ENCODE measurements at regions not wholly inside any gene's neighbourhood (a gene's known extent, or its start where the extent isn't known, plus 50 kb on each side); places are given as distances from the start of the nearest gene placed in this dataset.

GRCh38 chr2:201962774-201963562 is 70.7 kb upstream of the FZD7 start:
- DNase-seq, result no peak
- H3K27me3 ChIP-seq (ENCODE audit: control insufficient read depth, insufficient read depth, low read length), result no peaks in the 10 kb centered on the region
- H3K4me3 ChIP-seq (ENCODE audit: insufficient read depth, low read depth, low read length), result no peak overlapping the region
- no peaks in the 10 kb centered on the region; the same call in 1 of the 2 replicates for H3K36me3 ChIP-seq (replicated peaks; ENCODE audit: control insufficient read depth, insufficient read depth, low read length)

DNA sequence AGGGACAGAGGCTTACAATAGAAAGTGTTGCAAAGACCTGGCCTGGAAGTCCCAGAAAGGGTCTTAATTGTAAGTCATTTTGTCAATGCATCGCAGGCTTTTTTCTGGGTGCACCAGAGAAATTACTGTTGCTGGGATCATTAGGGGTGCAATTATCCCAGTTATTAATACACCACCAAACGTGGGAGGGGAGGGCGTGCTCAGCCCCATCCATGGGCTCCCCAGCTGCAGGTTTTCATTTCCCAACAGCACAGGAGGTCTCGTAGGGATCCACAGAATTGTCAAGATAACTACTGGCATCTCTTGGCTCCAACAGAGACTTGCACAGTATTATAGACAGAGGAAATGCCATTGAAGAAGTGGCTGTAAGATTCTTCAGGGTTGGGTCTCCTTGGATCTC is 69.6 kb upstream of the FZD7 start:
- Histone ChIP-seq H3K36me3 (replicated peaks; ENCODE audit: control insufficient read depth, insufficient read depth, low read length) (no peaks in the 10 kb centered on the region; the same call in 1 of the 2 replicates), H3K4me3 (ENCODE audit: insufficient read depth, low read depth, low read length) (no peak overlapping the region), H3K27me3 (ENCODE audit: control insufficient read depth, insufficient read depth, low read length) (no peaks in the 10 kb centered on the region)
- DNase-seq, result no peak

DNA sequence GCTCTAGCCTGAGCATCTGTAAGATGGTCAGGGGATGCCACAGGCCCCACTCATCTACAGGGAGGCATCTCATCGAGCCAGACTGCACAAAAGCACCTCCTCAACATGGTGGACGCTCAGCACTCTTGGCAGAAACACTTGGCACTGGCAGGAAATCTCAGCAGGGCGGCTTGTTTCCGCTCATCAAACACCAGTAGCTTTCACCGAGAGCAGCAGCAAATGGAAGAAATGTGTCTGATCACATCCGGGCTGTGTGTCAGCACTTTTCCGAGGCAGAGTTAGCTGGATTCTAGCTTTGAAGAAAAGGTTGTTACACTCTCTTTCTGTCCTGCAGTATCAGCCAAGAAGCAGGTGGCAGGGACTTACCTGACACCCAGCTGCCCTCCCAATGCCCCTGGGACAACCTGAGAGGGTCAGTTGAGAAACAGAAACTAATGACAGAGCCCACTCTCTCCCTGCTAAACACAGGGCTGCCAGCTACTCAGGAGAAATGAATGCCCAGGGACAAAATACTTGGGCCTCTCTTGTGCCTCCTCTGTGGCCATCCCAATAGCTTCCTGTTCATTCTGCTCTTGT is 68.9 kb upstream of the FZD7 start:
- H3K4me3 ChIP-seq (ENCODE audit: insufficient read depth, low read depth, low read length), result no peak overlapping the region
- no peaks in the 10 kb centered on the region; the same call in 1 of the 2 replicates for H3K36me3 ChIP-seq (replicated peaks; ENCODE audit: control insufficient read depth, insufficient read depth, low read length)
- no peaks in the 10 kb centered on the region for H3K27me3 ChIP-seq (ENCODE audit: control insufficient read depth, insufficient read depth, low read length)
- DNase-seq, result no peak

GRCh38 chr2:201965550-201965949 is 68.1 kb upstream of the FZD7 start:
- DNase-seq, result no peak
- Histone ChIP-seq H3K27me3 (ENCODE audit: control insufficient read depth, insufficient read depth, low read length) (no peaks in the 10 kb centered on the region), H3K36me3 (replicated peaks; ENCODE audit: control insufficient read depth, insufficient read depth, low read length) (no peaks in the 10 kb centered on the region; the same call in 1 of the 2 replicates), H3K4me3 (ENCODE audit: insufficient read depth, low read depth, low read length) (no peak overlapping the region)

- no peaks in the 10 kb centered on the region; the same call in 1 of the 2 replicates for H3K36me3 ChIP-seq (replicated peaks; ENCODE audit: control insufficient read depth, insufficient read depth, low read length)
- no peaks in the 10 kb centered on the region for H3K27me3 ChIP-seq (ENCODE audit: control insufficient read depth, insufficient read depth, low read length)
- no peak for DNase-seq
These were observed 66.8 kb upstream of the FZD7 start for GRCh38 chr2:201966691-201967438.

GRCh38 chr2:201968050-201968449 is 65.6 kb upstream of the FZD7 start:
- Histone ChIP-seq H3K27me3 (ENCODE audit: control insufficient read depth, insufficient read depth, low read length) (no peaks in the 10 kb centered on the region), H3K4me3 (ENCODE audit: insufficient read depth, low read depth, low read length) (no peak overlapping the region), H3K36me3 (replicated peaks; ENCODE audit: control insufficient read depth, insufficient read depth, low read length) (no peaks in the 10 kb centered on the region; the same call in 1 of the 2 replicates)
- DNase-seq, result no peak

More at GRCh38 chr2:201966691-201967438, 66.8 kb upstream of the FZD7 start:
- no peak overlapping the region for H3K4me3 ChIP-seq (ENCODE audit: insufficient read depth, low read depth, low read length)

GRCh38 chr2:201968476-201968875 is 65.2 kb upstream of the FZD7 start:
- no peak for DNase-seq
- no peaks in the 10 kb centered on the region; the same call in 1 of the 2 replicates for H3K36me3 ChIP-seq (replicated peaks; ENCODE audit: control insufficient read depth, insufficient read depth, low read length)
- no peak overlapping the region for H3K4me3 ChIP-seq (ENCODE audit: insufficient read depth, low read depth, low read length)
- H3K27me3 ChIP-seq (ENCODE audit: control insufficient read depth, insufficient read depth, low read length), result no peaks in the 10 kb centered on the region

DNA sequence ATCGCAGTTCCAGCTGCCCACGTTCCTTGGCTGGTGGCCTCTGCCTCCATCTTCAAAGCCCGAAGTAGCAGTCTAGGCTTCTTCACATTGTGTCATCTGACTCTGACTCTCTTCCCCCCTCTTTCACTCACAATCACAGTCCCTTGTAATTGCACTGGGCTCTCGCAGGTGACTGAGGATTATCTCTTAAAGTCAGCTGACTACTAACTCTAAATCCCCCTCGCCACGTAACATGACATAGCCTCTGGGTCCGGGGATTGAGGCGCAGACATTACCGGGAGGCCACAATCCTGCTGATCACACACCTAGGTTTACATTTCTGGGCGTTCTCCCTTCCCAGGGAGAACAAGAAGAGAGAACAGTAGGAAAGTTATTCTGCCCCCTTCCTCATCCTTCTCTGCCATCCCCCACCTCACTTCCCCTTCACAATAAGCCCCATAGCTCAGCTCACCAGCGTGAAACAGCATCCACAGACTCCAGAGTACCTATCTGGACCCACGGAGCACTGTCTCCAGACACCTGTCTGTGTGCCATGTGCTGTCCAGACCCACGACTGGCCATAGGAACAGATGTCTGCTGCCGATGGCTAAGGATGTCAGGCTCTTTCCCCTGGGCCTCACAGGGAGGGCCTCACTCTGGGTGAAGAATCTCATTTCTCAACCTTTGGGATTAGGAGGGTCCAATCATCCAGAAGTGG is 64.3 kb upstream of the FZD7 start:
- Histone ChIP-seq H3K4me3 (ENCODE audit: insufficient read depth, low read depth, low read length) (no peak overlapping the region), H3K36me3 (replicated peaks; ENCODE audit: control insufficient read depth, insufficient read depth, low read length) (no peaks in the 10 kb centered on the region; the same call in 1 of the 2 replicates), H3K27me3 (ENCODE audit: control insufficient read depth, insufficient read depth, low read length) (no peaks in the 10 kb centered on the region)
- no peak for DNase-seq

DNA sequence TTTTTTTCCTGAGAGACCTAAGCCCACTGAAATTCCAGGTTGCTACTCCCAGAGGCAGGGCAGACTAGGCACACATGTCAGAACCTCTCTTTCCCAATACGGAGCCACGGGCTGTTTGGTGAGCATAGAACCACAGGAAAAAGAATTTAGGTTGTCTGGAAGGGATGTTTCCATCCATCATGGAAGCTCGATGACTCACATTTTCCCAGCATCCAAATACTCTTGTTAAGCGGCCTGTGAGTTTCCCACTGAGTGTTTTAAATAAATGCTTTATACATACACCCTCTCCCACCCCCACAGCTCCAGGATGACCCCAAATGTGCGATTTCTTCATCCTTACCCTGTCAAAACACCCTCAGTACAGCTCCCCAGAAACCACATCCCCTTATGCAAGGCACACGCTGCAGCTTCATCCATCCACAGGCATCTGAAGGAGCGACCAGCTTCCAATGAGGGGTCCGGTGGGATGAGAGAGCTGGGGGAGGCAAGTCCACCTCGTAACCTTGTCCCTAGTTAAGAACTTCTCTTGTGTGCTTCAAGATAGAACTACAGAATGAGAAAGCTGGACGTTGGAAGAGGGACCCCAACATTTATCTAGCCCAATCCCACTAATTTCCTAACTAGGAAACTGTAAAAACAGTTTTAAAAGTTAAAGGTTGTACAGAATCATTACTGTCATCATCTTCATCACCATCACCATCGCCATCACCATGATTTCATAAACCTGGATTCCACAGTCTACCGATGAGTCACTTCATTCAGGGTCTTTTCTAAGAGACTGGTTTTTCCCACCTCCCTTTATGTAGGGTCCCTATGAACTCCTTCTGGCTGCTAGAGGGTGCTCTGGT is 63.5 kb upstream of the FZD7 start:
- no peak for DNase-seq
- Histone ChIP-seq H3K27me3 (ENCODE audit: control insufficient read depth, insufficient read depth, low read length) (no peaks in the 10 kb centered on the region), H3K4me3 (ENCODE audit: insufficient read depth, low read depth, low read length) (no peak overlapping the region), H3K36me3 (replicated peaks; ENCODE audit: control insufficient read depth, insufficient read depth, low read length) (no peaks in the 10 kb centered on the region)

- Histone ChIP-seq H3K27me3 (ENCODE audit: control insufficient read depth, insufficient read depth, low read length) (no peaks in the 10 kb centered on the region), H3K4me3 (ENCODE audit: insufficient read depth, low read depth, low read length) (no peak overlapping the region), H3K36me3 (replicated peaks; ENCODE audit: control insufficient read depth, insufficient read depth, low read length) (no peaks in the 10 kb centered on the region)
- DNase-seq, result no peak
These were observed 62.9 kb upstream of the FZD7 start for GRCh38 chr2:201970786-201971108.

GRCh38 chr2:201971531-201972228 is 62.0 kb upstream of the FZD7 start:
- no peaks in the 10 kb centered on the region for H3K27me3 ChIP-seq (ENCODE audit: control insufficient read depth, insufficient read depth, low read length)
- H3K36me3 ChIP-seq (replicated peaks; ENCODE audit: control insufficient read depth, insufficient read depth, low read length), result no peaks in the 10 kb centered on the region
- DNase-seq, result no peak
- H3K4me3 ChIP-seq (ENCODE audit: insufficient read depth, low read depth, low read length), result 0 out of 2 replicates have a peak overlapping the region, but pooled peaks have one; percentile 12

- H3K4me3 ChIP-seq (ENCODE audit: insufficient read depth, low read depth, low read length), result peak overlapping the region; percentile 12
- H3K36me3 ChIP-seq (replicated peaks; ENCODE audit: control insufficient read depth, insufficient read depth, low read length), result no peaks in the 10 kb centered on the region
- H3K27me3 ChIP-seq (ENCODE audit: control insufficient read depth, insufficient read depth, low read length), result no peaks in the 10 kb centered on the region
- peak; percentile 89 for DNase-seq
These were observed 60.9 kb upstream of the FZD7 start for GRCh38 chr2:201972621-201973255.

- no peak overlapping the region for H3K4me3 ChIP-seq (ENCODE audit: insufficient read depth, low read depth, low read length)
- no peaks in the 10 kb centered on the region for H3K36me3 ChIP-seq (replicated peaks; ENCODE audit: control insufficient read depth, insufficient read depth, low read length)
- no peaks in the 10 kb centered on the region for H3K27me3 ChIP-seq (ENCODE audit: control insufficient read depth, insufficient read depth, low read length)
- no peak for DNase-seq
These were observed 60.2 kb upstream of the FZD7 start for GRCh38 chr2:201973305-201973928.
